BLaER1 (cell line): ENCODE measurements at regions not wholly inside any gene's neighbourhood (a gene's known extent, or its start where the extent isn't known, plus 50 kb on each side); places are given as distances from the start of the nearest gene placed in this dataset.

Source experiments
- H3K27ac ChIP-seq: shearing (Covaris generic); formaldehyde crosslinking; 2 replicates; pipeline ENCODE4 v1.8.1; 2022
- H3K27me3 ChIP-seq: shearing (Covaris generic); formaldehyde crosslinking; 2 replicates; pipeline ENCODE4 v1.8.1; 2022
- H3K36me3 ChIP-seq: shearing (Covaris generic); formaldehyde crosslinking; 2 replicates; pipeline ENCODE4 v1.8.1; 2022
- H3K4me1 ChIP-seq: shearing (Covaris generic); formaldehyde crosslinking; 2 replicates; pipeline ENCODE4 v1.8.1; 2022
- H3K4me2 ChIP-seq: shearing (Covaris generic); formaldehyde crosslinking; 2 replicates; pipeline ENCODE4 v1.8.1; 2022
- H3K4me3 ChIP-seq: shearing (Covaris generic); formaldehyde crosslinking; 2 replicates; pipeline ENCODE4 v1.8.1; 2022
- H3K9ac ChIP-seq: shearing (Covaris generic); formaldehyde crosslinking; 2 replicates; pipeline ENCODE4 v1.8.1; 2022
- H3K9me3 ChIP-seq: shearing (Covaris generic); formaldehyde crosslinking; 2 replicates; pipeline ENCODE4 v1.8.1; 2022
- H4K20me1 ChIP-seq: shearing (Covaris generic); formaldehyde crosslinking; 2 replicates; pipeline ENCODE4 v1.8.1; 2022
- Cebpa-rat ChIP-seq: shearing (Covaris generic); IDR thresholded peaks from 2 replicates; pipeline ENCODE4 v1.8.1; 2022

DNA sequence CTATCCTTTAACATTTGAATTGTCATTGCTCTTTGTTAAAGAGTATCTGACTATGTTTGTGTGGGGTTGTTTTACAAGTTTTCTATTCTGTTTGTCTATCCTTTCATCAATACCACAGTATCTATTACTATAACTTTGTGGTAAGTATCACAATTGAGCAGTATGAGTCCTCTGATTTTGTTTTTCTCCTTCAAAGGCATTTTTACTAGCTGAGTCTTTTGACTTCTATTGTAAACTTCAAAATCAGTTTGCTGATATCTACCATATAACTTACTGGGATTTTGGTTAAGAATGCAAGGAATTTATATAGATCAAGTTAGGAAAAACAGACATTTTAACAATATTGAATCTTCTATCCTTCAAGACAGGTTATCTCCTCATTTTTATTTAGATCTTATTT lies 789.8 kb upstream of the PTPRD start:
- no peak overlapping the region for H3K27ac ChIP-seq
- H3K27me3 ChIP-seq = no peaks in the 10 kb centered on the region
- no peaks in the 10 kb centered on the region for H3K36me3 ChIP-seq
- no peak overlapping the region for H3K4me3 ChIP-seq
- no peak for TF ChIP-seq Cebpa-rat
- H3K4me2 ChIP-seq = no peak overlapping the region
- H3K9ac ChIP-seq = no peak overlapping the region
- no peaks in the 10 kb centered on the region for H4K20me1 ChIP-seq
- no peaks in the 10 kb centered on the region for H3K4me1 ChIP-seq
- H3K9me3 ChIP-seq = peaks cover 15% of the 10 kb centered on the region

DNA sequence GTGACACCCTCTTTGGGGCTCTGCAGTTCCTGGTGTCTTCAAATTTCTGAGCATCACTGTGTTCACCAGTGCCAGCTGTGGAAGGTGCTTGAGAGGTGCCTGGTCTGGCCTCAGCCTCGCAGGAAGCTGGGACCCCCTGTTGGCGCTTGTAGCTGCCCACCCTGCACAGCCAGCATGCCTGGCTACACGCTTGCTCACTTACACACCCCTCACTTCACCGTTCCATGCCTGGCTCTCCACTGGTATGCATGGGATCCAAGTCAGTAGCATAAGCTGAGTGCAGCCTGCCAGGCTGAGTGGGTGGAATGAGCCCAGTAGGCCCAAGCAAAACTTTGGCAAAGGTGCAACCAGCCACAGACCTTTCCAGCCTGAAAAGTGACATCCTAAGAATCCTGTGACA lies 801.4 kb upstream of the PTPRD start:
- TF ChIP-seq Cebpa-rat = no peak
- no peak overlapping the region for H3K9ac ChIP-seq
- H3K4me3 ChIP-seq = no peak overlapping the region
- no peaks in the 10 kb centered on the region for H3K4me1 ChIP-seq
- H3K4me2 ChIP-seq = no peak overlapping the region
- H3K9me3 ChIP-seq = peaks cover 20% of the 10 kb centered on the region
- no peaks in the 10 kb centered on the region for H4K20me1 ChIP-seq
- H3K27ac ChIP-seq = no peak overlapping the region
- H3K36me3 ChIP-seq = no peaks in the 10 kb centered on the region
- no peaks in the 10 kb centered on the region for H3K27me3 ChIP-seq

DNA sequence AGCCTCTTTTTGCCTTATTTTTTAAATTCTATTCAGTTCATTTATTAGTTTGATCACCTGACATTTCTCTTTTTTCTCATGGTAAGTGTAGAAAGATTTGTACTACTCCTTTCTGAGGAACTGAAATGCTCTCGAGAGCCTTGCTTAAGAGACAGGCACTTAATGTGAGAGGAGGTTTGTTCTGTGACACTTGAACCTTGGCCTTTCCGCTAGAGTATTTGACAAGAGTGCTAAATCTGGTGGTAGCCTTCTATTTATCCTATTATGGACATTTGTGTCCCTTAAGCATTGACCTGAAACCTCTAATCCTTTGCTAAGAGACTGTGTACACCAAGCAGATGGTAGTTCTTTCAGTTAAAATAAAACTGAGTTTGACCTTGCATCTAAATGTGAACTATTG lies 805.0 kb upstream of the PTPRD start:
- Histone ChIP-seq H3K9me3 (peaks cover 20% of the 10 kb centered on the region), H3K9ac (no peak overlapping the region)

DNA sequence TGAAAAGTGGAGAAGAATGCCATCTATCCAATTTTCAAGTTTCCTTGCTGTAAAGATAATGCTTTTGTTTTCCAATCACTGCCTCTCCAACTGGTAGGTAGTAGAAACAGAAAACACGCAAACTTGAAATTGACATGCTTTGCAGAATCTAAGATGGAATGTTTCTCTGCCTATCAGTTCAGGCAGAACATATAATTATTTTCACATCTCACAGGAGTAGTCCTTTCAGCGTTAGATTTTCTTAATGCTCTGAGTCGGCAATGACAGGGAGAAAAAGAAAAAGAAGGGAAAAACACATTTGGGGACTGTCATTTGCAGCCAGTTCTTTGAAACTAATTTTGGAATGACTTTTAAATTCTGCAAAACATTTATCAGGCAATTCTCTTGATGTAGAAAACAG lies 818.7 kb upstream of the PTPRD start:
- H3K27me3 ChIP-seq = no peaks in the 10 kb centered on the region
- H3K4me1 ChIP-seq = no peaks in the 10 kb centered on the region
- no peak overlapping the region for H3K27ac ChIP-seq
- H3K36me3 ChIP-seq = no peaks in the 10 kb centered on the region
- H3K4me3 ChIP-seq = no peak overlapping the region
- no peaks in the 10 kb centered on the region for H3K9me3 ChIP-seq
- H3K4me2 ChIP-seq = no peak overlapping the region
- no peak for TF ChIP-seq Cebpa-rat
- no peaks in the 10 kb centered on the region for H4K20me1 ChIP-seq
- no peak overlapping the region for H3K9ac ChIP-seq

More for the DNA sequence above, 805.0 kb upstream of the PTPRD start:
- H3K36me3 ChIP-seq = no peaks in the 10 kb centered on the region
- H3K4me3 ChIP-seq = no peak overlapping the region
- no peaks in the 10 kb centered on the region for H4K20me1 ChIP-seq
- no peaks in the 10 kb centered on the region for H3K27me3 ChIP-seq
- H3K4me1 ChIP-seq = no peaks in the 10 kb centered on the region
- no peak for TF ChIP-seq Cebpa-rat
- H3K27ac ChIP-seq = no peak overlapping the region
- no peak overlapping the region for H3K4me2 ChIP-seq

DNA sequence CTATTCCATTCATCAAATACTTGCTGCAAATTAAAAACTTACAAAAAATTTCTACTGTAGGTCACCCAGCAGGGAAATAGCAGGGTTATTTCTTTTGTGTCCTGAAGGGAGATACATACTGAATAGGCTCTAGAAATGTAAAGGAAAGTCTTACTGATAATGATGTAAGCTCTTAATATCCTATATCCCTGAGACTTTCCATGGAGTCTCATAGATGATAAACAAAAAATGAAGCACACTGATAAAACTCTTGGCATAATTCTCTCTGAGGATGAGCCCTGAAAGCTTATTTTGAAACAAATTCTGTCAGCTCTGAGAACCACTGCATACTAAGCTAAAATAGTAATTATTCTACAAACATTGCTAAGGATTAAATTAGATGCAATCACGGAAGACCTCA lies 819.6 kb upstream of the PTPRD start:
- TF ChIP-seq Cebpa-rat = no peak

DNA sequence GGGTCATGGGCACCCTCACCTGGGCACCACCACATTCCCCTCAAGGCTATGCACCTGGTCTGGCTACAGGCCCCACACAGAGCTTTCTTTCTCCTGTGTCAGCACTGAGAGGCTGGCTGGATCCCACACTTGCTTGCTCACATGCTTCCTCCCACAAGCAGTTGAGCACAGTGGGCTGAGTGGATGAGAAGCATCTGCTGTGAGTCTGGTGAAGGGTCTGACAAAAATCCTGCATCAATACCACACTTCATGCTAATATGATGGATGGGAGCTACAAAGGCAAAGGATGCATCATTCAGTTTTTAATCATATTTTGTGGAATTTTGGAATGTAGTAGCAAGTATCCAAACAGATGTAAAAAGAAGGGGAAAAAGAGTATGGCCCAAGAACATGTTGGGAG lies 830.8 kb upstream of the PTPRD start:
- no peaks in the 10 kb centered on the region for H4K20me1 ChIP-seq
- TF ChIP-seq Cebpa-rat = no peak
- no peaks in the 10 kb centered on the region for H3K9me3 ChIP-seq
- no peak overlapping the region for H3K27ac ChIP-seq
- H3K36me3 ChIP-seq = no peaks in the 10 kb centered on the region
- H3K27me3 ChIP-seq = no peaks in the 10 kb centered on the region
- no peak overlapping the region for H3K4me3 ChIP-seq
- H3K4me2 ChIP-seq = no peak overlapping the region
- no peaks in the 10 kb centered on the region for H3K4me1 ChIP-seq
- no peak overlapping the region for H3K9ac ChIP-seq

More for the DNA sequence above, 819.6 kb upstream of the PTPRD start:
- no peaks in the 10 kb centered on the region for H3K27me3 ChIP-seq
- no peaks in the 10 kb centered on the region for H4K20me1 ChIP-seq
- H3K36me3 ChIP-seq = no peaks in the 10 kb centered on the region
- no peaks in the 10 kb centered on the region for H3K4me1 ChIP-seq
- no peak overlapping the region for H3K9ac ChIP-seq
- H3K4me2 ChIP-seq = no peak overlapping the region
- no peak overlapping the region for H3K27ac ChIP-seq
- H3K4me3 ChIP-seq = no peak overlapping the region
- H3K9me3 ChIP-seq = no peaks in the 10 kb centered on the region

DNA sequence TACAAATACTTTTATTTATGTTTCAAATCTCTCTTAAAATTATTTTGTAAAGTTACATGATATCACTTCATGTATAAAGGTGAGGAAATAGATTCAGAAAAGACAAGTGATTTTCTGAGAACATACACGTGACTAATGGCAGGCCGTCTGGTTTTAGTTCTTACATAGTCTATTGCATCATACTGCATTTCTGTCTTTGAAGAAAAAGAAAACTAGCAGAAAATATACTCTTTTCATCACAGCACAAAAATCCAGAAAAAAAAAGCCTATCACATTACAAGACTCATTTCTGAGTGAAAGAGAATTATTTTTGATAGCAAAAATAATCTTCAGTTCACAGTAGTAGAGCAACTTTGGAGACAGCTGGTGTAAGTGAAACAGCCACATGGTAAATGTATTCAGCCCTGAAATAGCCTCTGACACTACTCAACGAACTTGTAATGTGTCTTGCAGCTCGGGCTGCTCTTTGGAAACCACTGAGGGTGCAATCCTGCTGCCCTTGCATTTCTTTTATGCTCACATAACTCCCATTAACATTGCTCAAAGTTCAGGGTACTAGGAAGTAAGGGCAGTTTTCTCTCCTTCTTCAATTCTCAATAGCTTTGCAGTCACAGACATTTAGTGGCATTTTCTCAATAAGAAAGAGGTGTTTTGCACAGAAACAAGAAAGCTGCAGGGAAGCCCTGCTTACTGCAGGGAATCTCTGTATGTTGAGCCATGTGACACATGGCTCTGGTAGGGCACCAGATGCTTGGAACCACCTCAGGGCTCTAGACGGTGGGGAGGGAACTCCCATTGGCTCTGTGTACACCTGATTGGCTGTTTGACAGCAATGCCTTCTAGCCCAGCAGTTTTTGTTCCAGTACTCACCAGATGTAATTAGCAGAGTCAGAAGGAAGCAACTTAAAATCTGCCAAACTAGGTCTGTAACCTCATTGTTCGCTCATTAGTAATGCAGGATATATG lies 845.3 kb upstream of the PTPRD start:
- no peak for TF ChIP-seq Cebpa-rat
- Histone ChIP-seq H3K9me3 (no peaks in the 10 kb centered on the region), H3K36me3 (no peaks in the 10 kb centered on the region), H3K4me3 (no peak overlapping the region), H4K20me1 (no peaks in the 10 kb centered on the region), H3K27ac (no peak overlapping the region), H3K4me2 (no peak overlapping the region), H3K27me3 (no peaks in the 10 kb centered on the region), H3K9ac (no peak overlapping the region), H3K4me1 (no peaks in the 10 kb centered on the region)

DNA sequence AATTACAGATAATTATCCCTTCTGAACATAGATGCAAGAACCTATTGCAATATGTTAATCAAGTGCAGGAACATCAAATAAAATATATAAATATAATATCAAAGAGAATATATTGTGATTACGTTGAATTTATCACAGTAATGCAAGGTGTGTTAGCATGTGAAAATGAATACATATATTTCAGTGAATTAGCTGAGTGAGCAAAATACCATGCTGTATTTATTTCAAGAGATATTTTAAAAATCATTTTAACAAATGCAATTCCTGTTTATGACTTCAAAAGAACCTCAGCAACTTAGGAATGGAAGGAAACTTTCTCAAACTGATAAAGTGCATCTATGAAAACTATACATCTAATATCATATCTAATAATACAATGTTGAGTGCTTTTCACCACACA lies 856.9 kb upstream of the PTPRD start:
- Histone ChIP-seq H3K4me3 (no peak overlapping the region), H3K4me1 (no peaks in the 10 kb centered on the region), H3K9me3 (no peaks in the 10 kb centered on the region), H4K20me1 (no peaks in the 10 kb centered on the region), H3K36me3 (no peaks in the 10 kb centered on the region), H3K27ac (no peak overlapping the region), H3K4me2 (no peak overlapping the region), H3K9ac (no peak overlapping the region), H3K27me3 (no peaks in the 10 kb centered on the region)
- TF ChIP-seq Cebpa-rat = no peak

DNA sequence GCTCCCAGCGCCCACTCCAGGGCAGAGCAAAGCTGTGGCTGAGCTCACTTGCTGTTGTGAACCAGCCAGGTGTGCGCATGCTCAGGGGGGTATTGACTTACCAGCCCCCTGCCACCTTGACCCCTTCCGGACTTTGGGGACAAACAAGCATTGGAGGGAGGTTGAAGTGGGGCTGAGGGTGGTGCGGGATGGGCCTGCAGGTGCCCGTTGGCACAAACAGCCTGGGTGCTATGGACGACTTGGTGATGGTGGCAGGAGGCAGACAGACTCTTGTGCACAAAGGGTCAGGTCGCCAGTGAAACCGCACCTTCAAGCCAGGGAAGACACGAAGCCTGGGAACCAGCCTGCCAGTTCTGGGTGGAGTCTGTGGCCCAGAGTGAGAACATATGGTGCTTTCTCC lies 858.5 kb upstream of the PTPRD start:
- no peak overlapping the region for H3K4me3 ChIP-seq
- H3K9ac ChIP-seq = no peak overlapping the region
- H3K27ac ChIP-seq = no peak overlapping the region
- H3K27me3 ChIP-seq = no peaks in the 10 kb centered on the region
- H4K20me1 ChIP-seq = no peaks in the 10 kb centered on the region
- H3K4me1 ChIP-seq = no peaks in the 10 kb centered on the region
- H3K9me3 ChIP-seq = no peaks in the 10 kb centered on the region
- no peaks in the 10 kb centered on the region for H3K36me3 ChIP-seq
- H3K4me2 ChIP-seq = no peak overlapping the region
- no peak for TF ChIP-seq Cebpa-rat

DNA sequence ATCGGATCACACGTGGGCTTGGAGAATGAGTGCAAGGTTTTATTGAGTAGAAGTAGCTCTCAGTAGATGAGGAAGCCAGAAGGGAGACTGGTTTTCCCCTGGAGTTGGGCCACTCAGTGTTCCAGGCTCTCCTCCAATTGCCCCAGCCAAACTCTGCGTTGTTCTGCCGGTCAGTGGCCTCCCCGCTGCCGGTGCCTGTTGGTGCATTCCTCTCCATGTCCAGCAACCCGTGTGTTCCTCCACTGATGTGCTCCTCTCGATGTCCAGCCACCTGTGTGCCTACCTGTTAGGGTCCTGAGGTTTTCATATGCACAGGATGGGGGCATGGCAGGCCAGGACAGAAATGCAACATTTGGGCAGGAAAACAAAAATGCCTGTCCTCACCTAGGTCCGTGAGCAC lies 888.0 kb upstream of the PTPRD start:
- Histone ChIP-seq H3K27ac (no peak overlapping the region), H3K27me3 (no peaks in the 10 kb centered on the region), H3K4me3 (no peak overlapping the region), H3K4me2 (no peak overlapping the region), H3K36me3 (no peaks in the 10 kb centered on the region), H3K4me1 (no peaks in the 10 kb centered on the region), H4K20me1 (no peaks in the 10 kb centered on the region), H3K9ac (no peak overlapping the region), H3K9me3 (no peaks in the 10 kb centered on the region)
- TF ChIP-seq Cebpa-rat = no peak
